AG08396 (cell line): ENCODE measurements at regions not wholly inside any gene's neighbourhood (a gene's known extent, or its start where the extent isn't known, plus 50 kb on each side); places are given as distances from the start of the nearest gene placed in this dataset.

ENCODE experiments used
- DNase-seq: peaks from one replicate; pipeline ENCODE4 v3.0.0; 2012; ENCODE audit warnings: low spot score, mixed read lengths

DNA sequence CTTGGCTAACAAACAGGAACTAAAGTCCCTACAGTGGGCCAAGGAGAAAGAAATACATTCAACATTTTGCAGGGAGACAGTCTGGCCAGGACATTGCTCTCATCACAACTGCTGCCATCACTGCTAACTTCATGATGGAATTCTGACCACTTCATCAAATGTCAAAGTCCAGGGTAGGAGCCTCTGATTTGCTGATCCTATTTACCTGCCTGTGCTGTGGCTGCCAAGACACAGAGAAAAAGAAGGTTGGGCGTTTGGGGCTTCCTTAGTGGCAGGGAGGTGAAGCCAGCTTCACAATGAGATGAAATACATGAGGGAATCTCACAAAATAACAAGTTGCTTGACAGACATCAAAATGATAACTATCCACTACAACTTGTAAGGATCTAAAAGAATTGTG is 343.9 kb upstream of the CADM1 start:
- no peak for DNase-seq

DNA sequence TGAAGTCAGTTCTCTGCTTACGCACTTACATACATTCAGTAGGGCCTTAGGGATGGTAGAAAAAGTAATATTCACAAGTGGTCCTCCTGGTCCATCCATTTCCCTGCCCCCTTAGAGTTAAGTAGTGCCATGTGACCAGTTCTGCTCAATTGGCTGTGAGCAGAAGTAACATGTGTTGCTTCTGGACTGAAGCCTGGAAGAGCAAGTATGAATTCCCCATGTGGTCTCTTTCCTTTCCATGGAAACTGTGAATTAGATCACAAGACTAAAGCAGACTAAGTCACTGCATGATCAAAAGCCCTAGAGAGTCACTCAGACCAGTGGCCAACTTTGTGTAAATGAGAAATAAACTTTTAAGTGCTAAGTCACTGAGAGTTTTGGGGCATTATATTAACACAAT is 341.7 kb upstream of the CADM1 start:
- no peak for DNase-seq

DNA sequence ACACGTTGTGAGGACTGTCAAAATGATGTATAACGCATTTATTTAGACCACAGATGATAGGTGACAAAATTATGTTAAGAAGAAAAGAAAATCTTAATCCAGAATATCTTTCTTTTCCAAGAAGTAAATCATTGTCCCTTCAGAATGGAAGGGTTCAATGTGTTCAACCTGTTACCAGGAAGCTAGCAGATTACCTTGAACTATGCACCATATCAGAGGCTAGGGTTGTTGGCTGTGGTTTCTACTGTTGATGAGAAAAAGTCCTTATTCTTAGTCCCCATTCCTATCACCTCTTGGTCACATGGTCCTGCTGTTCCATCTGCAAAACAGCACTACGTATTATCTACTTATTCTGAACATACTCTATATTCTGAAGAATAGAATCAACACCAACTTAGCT is 339.5 kb upstream of the CADM1 start:
- no peak for DNase-seq

DNA sequence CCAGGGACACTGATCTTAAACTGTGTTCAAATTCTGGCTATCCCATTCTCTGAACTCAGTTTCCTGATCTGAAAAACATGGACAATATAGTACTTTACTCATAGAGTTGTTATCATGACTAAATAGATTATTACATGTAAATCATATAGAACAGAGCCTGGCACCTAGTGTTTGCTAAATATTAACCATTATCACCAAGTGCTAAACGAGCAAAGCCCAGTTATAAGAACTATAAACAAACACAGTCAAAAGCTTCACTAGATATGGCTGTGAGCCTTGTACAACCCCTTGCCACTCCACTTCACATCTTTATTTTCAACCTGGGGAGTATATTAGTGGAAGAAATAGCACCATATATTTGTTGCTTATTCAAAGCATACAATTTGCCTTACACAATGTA is 338.9 kb upstream of the CADM1 start:
- DNase-seq, result no peak

DNA sequence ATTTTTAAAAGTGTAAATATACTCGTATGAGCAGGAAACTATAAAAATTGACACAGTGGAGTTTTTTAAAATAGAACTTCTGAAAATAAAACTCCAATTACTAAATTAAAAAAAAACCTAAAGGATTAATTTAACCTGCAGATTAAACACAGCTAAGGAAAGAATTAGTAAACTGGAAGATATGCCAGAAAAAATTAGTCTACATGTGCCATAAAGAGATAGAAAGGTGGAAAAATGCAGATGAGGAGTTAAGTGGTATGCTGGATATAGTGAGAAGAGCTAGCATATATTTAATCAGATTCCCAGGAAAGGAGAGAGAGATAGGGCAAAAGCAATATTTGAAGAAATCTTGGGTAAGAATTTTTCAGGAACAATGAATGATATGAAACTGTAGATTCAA is 315.8 kb upstream of the CADM1 start:
- no peak for DNase-seq

DNA sequence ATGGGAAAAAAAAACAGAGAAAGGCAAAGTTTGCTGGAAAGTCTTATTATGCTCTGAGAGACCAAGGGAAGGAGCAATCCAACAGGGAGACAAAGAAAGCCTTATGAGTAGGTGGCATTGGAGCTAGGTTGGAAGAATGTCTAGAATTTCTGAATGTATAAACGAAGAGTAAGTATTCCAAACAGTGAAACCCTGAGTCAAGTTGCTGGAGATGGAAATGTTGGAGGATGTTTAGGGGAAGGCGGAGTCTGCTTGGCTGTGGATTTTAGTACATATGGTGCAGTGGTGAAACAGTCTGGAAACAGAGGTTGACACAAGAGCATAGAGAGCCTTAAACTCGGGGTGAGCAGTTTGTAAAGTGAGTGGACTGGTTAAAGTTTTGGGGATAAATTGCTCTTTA is 314.8 kb upstream of the CADM1 start:
- no peak for DNase-seq

DNA sequence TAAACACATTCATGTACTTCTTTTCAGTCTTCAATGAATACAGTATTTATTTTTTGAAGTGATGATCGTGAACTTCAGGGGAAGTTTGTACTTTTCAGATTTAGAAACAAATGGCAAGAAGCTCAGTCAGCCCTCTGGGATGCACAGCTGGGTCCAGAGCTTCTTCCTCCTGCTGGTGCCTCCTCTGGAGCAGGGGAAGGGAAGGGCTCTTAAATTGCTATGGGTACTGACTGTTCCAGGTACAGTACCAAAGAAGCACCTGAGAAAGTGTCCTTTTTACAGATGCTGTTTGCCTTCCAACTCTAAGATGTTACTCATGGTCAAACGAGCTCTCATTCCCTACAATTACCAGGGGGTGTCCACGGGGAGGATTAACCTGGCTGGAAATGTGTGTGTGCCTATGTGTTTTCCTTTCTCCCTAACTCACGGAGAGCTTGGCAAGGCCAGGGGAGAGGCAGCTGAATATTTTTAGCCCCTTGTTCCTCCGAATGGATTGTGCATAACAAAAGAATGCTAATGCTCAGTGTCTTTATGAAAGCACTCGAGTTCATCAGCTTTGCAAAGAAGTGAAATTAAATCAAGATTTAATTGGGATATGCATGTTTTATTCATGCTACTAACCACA is 313.7 kb upstream of the CADM1 start:
- DNase-seq, result no peak

DNA sequence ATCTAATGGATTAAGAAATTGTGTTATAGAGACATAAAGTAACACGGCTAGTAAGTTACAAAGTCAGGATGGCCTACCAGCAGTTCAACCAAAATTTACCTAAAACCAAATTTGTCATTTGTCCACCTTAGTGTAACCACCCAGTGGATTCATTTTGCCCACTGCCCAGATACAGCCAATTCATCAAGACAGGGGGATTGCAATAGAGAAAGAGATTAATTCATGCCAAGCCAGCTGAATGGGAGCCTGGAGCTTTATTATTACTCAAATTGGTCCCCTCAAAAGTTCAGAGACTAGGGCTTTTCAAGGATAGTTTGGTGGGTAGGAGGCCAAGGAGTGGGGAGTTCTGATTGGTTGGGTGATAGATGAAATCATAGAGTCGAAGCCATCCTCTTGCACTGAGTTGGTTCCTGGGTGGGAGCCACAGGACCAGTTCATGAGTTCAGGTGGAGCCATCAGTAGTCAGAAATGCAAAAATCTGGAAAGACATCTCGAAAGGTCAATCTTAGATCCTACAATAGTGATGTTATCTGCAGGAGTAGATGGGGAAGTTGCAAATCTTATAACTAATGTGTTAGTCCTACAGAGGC is 304.2 kb upstream of the CADM1 start:
- no peak for DNase-seq

DNA sequence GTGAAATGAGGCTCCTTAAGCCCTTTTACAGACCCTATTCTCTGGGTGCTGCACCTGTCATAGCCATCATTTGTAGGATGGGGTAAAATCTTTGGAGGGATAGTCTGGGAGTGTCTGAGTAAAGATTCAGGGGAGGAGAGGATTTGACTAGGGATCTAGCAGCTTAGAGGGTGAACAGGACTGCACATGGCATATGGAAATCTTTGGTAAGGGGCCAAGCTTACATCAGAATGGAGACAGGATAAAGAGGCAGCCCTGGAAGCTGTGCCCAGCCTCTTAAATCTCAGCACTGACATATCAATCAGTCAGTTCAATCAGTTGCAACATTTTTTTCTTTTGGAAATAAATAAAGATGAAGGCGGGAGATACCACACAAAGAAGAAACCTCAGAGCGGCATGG is 301.8 kb upstream of the CADM1 start:
- DNase-seq, result no peak

DNA sequence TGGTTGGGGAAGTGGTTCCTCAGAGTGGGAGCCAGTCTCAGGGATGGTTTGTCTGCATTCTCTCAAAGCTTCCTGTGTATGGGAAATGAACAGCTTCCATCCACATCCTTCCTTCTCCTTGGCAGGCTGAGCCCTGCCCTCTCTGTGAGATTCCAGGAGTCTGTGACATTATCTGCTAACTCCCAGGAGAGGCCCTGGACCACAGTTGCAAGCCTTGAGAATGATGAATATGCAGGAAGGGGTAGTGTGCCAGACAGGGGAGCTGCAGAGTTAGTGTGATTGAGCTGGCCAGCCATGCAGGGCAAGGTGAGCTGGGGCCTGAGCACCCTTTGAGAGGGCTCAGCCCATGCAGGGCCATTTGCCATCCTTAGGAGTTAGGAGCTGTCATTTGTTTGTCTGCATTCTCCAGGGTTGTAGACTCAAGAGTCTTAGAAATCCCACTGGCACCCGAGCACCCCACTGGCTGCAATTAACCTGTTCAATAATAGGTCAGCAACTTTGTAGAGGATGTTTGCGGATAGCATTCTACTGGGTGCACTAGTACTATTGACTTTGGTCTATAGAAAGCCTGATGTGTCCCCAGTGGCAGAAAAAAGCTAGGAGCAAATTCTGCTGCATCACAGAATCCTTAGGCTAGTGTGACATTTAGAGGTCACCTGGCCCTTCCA is 299.0 kb upstream of the CADM1 start:
- DNase-seq, result no peak

DNA sequence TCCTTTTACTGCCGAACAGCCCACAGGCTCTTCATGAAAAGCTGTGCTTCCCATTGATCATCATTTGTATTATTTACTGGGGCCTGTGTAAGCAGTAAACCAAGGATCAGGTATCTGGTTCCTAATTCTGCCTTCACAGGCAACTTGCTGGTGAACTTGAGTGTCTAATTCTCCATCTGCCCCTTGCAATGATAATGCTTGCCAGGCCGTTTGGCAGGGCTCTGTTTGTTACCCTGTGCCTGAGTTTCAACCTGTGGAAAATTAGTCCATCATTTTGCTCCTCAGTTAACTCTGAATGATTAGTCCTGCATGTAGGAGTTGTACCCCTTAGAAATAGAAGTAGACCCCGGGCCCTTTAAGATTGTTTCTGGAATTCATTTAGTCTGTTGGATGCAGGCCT is 298.4 kb upstream of the CADM1 start:
- DNase-seq, result no peak

DNA sequence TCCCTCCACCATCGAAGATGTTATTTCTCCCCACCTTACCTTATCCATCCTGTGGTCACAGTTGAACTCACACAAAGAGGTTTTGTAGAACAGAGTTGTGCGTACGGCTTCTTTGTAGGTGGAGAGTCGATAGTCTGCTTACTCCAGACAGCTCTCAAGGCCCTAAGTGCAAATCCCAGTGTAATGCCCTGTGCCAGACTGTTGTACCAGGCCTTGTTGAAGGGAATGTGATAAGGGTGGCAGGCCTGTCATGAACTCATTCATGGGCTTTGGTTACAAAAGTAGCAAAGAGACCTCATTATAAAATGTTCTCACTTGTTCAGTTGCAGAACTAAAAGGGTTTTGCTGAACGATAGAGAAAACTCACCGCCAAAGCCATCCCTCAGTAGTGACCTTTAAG is 288.7 kb upstream of the CADM1 start:
- DNase-seq, result no peak

DNA sequence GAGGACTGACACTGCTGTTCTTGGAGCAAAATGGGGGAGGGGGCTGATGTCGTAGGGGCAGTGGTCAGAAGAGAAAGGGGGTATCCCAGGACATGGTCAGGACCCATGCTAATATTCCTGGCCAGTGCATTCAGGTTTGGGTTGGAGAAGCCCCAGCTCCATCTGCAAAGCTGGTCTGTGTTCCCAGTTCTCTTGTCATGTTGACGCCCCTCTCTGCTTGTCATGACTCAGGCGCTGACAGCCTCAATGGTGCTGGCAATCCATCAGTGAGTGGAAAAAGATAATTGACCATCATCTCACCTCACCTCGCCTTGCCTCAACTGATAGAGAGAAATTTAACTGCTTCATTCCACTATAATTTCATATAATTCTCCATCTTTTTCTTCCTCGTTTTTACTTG is 283.1 kb upstream of the CADM1 start:
- DNase-seq, result no peak

DNA sequence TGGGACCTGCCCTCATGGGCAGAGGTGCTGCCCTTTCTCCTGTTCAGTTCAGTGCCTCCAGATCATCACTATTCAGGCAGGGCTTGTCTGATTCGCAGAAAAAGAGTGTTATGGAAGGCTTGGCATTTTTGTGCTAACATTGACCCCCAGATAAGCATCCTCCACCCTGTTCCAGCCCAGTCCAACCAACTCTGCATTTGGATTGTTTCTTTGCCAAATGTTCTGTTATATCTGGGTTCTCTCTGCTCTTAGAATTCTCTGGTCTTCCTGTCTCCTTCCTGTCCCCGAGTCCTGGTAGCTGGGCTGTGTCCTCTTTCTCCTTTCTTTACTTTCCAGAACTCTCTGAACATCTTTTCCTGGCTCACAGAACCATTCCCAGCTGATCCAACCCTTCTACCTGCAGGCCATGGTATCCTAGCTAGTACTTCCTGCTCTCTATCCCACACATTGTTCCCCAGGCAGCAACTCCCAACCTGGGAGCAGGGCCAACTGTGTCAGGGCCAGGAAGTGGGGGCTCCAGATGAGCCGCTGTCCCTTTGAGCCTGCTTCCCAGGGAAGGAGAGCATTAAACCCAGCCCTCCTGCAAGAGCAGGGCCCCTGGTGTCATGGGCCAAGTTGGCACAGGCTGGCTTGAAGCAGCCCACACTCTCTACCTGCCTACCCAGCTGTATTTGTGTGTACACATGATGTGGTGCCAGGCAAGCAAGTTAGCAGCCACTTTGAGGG is 280.7 kb upstream of the CADM1 start:
- no peak for DNase-seq

DNA sequence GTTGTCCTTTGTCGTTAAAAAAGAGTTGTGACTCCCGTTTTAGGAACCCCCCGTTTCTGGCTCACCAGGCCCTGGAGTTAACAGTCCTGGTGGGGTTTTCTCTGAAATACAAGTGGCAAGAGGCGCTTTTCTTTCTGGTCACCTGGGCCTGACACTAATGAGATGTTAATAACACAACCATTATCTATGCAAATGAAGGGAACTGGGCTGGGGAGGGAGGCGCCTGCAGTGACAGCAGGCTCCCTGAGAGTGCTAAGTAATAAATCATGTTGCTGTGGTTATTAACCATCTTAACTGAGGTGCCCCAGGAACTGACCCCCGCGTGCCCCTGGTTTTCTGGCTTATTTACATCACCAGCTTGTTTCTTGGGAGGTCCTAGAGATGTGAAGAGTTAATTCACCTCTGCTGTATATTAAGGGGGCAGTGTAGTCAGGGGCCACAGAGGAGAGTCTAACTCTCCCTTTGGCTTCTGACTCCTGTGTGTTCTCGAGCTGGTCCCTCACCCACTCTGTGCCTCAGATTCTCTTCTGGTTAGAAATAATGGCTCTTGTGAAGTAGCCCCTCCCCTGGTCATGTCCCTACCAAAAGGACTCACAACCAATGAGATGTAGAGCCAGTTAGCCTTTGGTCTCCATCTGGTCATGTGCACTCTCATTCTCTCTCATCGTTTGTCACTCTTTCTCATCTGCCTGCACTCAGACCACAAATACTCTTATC is 276.6 kb upstream of the CADM1 start:
- no peak for DNase-seq

DNA sequence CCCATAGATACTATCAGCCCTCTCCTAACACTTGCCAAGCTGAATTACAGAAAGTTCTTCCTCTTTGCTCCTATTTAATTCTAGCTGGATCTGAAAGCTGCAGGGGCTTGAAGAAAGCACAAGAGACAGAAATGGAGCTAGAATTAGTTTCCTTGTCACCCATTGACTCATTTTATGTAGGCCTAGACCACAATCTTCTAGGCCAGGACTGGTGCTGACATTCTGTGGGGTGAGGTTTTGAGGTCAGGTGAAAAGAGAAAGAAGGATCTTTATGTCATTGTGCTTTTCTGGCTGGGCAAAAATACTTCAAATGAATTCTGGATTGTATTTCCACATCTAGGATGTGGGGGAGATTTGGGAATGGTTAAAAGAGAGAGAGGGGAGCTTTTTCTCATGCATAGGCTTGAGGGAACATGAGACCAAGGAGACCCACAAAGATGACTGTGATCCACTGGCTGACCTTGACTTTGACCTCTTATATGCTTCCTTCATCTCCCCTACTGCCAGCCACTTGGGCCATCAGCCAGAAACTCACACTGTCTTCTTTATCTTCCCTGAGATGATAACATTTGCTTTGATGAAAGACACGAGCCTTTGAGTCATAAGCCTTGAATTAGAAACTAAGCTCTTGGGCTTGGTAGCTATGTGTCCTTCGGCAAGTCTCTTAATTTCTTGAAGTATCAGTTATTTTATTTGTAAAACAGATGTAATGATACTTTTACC is 274.9 kb upstream of the CADM1 start:
- DNase-seq, result no peak

DNA sequence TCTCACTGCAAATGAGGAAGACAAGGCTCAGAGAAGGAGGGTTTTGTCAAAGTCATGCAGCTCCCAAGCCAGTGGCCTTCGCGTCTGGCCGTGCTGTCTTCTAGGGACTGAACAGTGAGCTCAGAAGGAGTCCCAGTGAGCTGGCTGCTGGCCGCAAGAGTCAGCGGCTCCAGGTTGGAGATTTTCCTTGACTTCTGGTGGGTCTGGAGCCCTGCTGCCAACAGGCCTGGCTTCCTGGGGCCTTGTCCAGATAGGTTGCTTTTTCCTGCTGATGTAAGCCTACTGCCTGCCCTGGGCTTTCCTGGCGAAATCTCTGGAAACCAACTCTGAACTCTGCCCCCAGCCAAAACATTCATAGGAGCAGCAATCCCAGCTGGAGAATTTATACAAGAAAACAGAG is 272.7 kb upstream of the CADM1 start:
- no peak for DNase-seq

DNA sequence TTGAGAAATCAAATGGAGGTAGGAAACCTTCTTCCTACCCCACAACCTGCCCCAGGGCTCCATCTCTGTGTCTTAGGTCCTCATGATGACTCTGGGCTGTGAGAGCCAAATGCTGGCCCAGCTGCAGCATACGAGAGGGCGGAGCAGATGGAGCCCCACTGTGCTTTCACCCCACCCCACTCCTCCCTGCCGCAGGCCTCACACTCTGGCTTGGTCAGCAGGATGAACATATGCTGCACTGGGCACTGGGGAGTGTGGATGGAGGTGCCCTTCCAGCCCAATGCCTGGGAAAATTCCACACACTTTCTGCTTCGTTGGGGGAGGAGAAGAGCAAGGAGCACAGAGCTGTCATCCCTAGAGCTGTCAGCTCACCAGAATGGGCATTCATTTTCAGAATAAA is 271.6 kb upstream of the CADM1 start:
- no peak for DNase-seq

DNA sequence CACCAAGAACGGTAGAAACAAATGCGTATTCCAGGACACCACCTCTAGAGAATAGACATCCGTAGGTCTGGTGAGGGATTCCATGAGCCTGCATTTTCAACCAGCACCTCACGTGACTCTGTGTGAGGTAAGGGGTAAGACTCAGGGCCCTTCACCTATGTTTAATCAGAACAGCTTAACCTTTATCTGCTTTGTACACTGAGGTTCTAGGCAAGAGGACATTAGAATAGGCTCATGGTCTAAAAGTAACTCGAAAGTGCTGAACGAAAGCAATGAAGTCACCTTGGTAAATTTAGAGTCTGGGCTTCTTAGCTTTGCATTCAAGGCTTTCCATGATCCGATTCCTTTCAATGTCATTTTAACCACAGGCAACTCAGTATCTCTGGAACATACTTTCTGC is 270.5 kb upstream of the CADM1 start:
- no peak for DNase-seq

DNA sequence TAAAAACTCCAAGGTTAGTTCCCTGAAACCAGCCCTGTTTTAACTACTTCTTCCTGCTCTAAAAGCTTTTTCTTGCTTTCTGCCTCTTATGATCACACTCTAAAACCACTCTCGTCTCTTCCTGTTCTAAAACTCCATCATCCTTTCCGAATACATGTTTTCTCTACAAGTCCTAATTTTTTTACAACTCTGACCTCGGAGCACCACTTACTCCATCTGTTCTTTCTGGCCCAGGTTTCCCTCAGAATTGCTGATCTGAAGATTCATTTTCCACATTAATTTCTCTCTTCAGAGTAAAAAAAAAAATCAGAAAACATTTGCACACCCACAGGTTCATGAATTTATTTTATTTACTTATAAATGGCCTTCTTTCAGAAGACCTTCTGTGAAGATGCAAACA is 265.7 kb upstream of the CADM1 start:
- no peak for DNase-seq

DNA sequence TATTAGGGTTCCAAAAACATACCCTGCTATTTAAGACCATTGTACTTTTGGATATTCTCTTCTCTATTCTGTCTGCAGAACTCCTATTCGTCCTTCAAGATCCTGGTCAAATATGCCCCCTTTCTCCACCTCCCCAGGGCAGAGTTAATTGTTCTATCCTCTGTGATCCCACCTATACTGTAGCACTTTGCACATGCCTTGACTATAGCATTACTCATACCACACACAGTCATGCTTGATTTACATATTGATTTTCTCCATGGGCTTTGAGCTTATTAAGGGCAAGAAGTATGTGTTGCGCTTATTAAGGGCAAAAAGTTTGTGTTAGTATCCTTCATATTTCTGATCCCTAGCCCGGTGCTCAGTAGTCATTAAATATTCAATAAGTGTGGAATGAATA is 263.7 kb upstream of the CADM1 start:
- DNase-seq, result no peak
